PFSK-1 (cell line): ENCODE measurements at regions not wholly inside any gene's neighbourhood (a gene's known extent, or its start where the extent isn't known, plus 50 kb on each side); places are given as distances from the start of the nearest gene placed in this dataset.

Source experiments
- FOXP2 ChIP-seq: optimal IDR thresholded peaks from 2 replicates; pipeline ENCODE3; 2011; ENCODE audit warnings: borderline replicate concordance, control low read depth, inconsistent platforms; ENCODE audit not compliant: insufficient read depth; ENCODE audit errors: extremely low read length, extremely low read depth
- POLR2AphosphoS5 ChIP-seq: IDR thresholded peaks from 2 replicates; pipeline ENCODE4 v1.6.1; 2012; ENCODE audit warnings: low read depth, mild to moderate bottlenecking, control low read depth, low read length, moderate library complexity
- REST ChIP-seq, 2 experiments: IDR thresholded peaks; 2 replicates each; pipeline versions ENCODE4 v1.6.1 to v1.8.0; 2011 to 2012; ENCODE audit warnings: low read depth in 2 of 2, low read length in 2 of 2, control low read depth in 1 of 2, inconsistent platforms in 1 of 2, mild to moderate bottlenecking in 1 of 2, moderate library complexity in 1 of 2; ENCODE audit not compliant: insufficient read depth in 1 of 2
- SIN3A ChIP-seq: IDR thresholded peaks from 2 replicates; pipeline ENCODE4 v1.6.1; 2012; ENCODE audit warnings: mild to moderate bottlenecking, low read length, moderate library complexity, borderline replicate concordance; ENCODE audit not compliant: insufficient read depth
- TAF1 ChIP-seq: IDR thresholded peaks from 2 replicates; pipeline ENCODE4 v1.6.1; 2012; ENCODE audit warnings: low read length, control low read depth, borderline replicate concordance; ENCODE audit not compliant: insufficient read depth

GRCh38 chr17:33803686-33804085 lies 451.4 kb upstream of the CCL2 start:
- TF ChIP-seq FOXP2 (no peak), POLR2AphosphoS5 (no peak), REST (IDR thresholded peaks at IDR 0.05; ENCODE audit: insufficient read depth in 1 of 2, low read depth in 2 of 2, low read length in 2 of 2) (no peak), TAF1 (no peak)

GRCh38 chr17:33804401-33804800 lies 450.7 kb upstream of the CCL2 start:
- TF ChIP-seq FOXP2 (no peak), REST (IDR thresholded peaks at IDR 0.05; ENCODE audit: insufficient read depth in 1 of 2, low read depth in 2 of 2, low read length in 2 of 2) (no peak), POLR2AphosphoS5 (no peak), SIN3A (no peak), TAF1 (no peak)

GRCh38 chr17:33806631-33807030 lies 448.5 kb upstream of the CCL2 start:
- no peak for TF ChIP-seq TAF1
- TF ChIP-seq POLR2AphosphoS5: no peak
- no peak for TF ChIP-seq REST (IDR thresholded peaks at IDR 0.05; ENCODE audit: insufficient read depth in 1 of 2, low read depth in 2 of 2, low read length in 2 of 2)
- TF ChIP-seq SIN3A: no peak
- TF ChIP-seq FOXP2: no peak

- TF ChIP-seq POLR2AphosphoS5: no peak
- no peak for TF ChIP-seq SIN3A
- TF ChIP-seq REST (IDR thresholded peaks at IDR 0.05; ENCODE audit: insufficient read depth in 1 of 2, low read depth in 2 of 2, low read length in 2 of 2): no peak
- TF ChIP-seq TAF1: no peak
- no peak for TF ChIP-seq FOXP2
Measured at GRCh38 chr17:33809748-33810147, 445.3 kb upstream of the CCL2 start.
